Mucosa of stomach (tissue), 1 donor: ENCODE measurements at regions not wholly inside any gene's neighbourhood (a gene's known extent, or its start where the extent isn't known, plus 50 kb on each side); places are given as distances from the start of the nearest gene placed in this dataset.

Source experiments
- H3K27me3 ChIP-seq: one replicate; pipeline ENCODE4 v1.7.0; 2013; ENCODE audit warnings: mild to moderate bottlenecking, low read length; ENCODE audit not compliant: control insufficient read depth, insufficient read depth
- H3K36me3 ChIP-seq: one replicate; pipeline ENCODE4 v1.7.0; 2013; ENCODE audit warnings: low read length; ENCODE audit not compliant: control insufficient read depth, insufficient read depth
- H3K4me1 ChIP-seq: one replicate; pipeline ENCODE4 v1.7.0; 2013; ENCODE audit warnings: mild to moderate bottlenecking, low read length; ENCODE audit not compliant: control insufficient read depth, insufficient read depth
- H3K4me3 ChIP-seq: one replicate; pipeline ENCODE4 v1.7.0; 2013; ENCODE audit warnings: low read length
- H3K9ac ChIP-seq: one replicate; pipeline ENCODE4 v1.7.0; 2013; ENCODE audit warnings: mild to moderate bottlenecking, low read length, moderate library complexity
- H3K9me3 ChIP-seq: one replicate; pipeline ENCODE4 v1.7.0; 2013; ENCODE audit warnings: mild to moderate bottlenecking, low read length, moderate library complexity; ENCODE audit not compliant: control insufficient read depth
- donor health status: Pancreatic carcinoma.

DNA sequence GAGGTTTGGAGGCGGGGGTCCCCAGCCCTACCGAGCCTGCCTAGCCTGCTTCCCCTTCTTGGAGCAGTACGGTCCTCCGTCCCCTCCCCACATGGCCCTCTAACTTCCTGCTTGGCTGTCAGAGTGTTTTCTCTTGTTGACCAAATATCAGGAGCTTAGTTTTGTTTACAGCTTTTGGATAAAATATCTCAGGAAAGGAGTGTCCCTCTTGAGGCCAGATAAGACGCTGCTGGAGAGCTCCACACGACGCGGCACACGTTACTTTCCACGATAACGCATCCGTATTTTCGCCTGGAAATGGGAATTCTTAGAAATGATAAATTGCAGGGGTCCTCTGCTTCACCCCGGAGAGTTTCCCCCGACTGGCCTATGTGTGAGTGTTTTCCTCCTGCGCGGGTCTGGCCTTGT is 182.9 kb downstream of the MAF start:
- H3K9ac ChIP-seq, result no peak overlapping the region

DNA sequence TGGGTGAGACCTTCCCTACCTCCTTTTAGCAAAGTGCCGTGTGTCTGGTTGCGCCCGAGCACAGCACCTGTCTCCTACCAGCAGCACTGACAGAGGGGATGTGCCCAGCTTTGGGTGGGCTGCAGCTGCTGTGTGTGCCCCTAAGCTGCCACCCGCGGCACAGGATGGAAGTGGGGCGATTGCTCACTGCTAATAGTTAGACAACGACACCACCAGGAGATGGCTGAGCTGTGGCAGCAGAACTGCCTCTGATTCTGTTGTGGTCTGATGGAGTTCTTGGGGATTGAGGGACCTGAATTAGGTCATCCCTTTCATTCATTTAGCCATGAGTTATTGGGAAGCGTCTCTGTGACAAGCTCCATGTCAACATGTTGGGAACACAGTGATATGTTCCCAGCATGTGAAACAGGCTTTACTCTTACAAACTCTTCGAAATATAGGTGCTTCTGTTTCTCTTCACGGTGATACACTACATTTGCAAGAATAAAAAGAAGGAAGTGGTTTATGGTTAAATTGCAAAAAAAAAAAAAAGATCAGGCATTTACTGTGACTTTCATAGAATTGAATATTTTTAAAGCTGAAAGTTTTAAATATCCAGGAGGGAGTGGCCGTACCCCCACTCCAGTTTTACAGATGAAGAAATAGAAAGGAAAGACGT is 184.4 kb downstream of the MAF start:
- Histone ChIP-seq H3K9ac (no peak overlapping the region), H3K4me1 (peaks cover 35% of the 10 kb centered on the region)

More for the DNA sequence above, 182.9 kb downstream of the MAF start:
- H3K27me3 ChIP-seq, result no peaks in the 10 kb centered on the region
- H3K4me3 ChIP-seq, result no peak overlapping the region
- no peaks in the 10 kb centered on the region for H3K9me3 ChIP-seq
- H3K4me1 ChIP-seq, result peaks cover 30% of the 10 kb centered on the region
- no peaks in the 10 kb centered on the region for H3K36me3 ChIP-seq

DNA sequence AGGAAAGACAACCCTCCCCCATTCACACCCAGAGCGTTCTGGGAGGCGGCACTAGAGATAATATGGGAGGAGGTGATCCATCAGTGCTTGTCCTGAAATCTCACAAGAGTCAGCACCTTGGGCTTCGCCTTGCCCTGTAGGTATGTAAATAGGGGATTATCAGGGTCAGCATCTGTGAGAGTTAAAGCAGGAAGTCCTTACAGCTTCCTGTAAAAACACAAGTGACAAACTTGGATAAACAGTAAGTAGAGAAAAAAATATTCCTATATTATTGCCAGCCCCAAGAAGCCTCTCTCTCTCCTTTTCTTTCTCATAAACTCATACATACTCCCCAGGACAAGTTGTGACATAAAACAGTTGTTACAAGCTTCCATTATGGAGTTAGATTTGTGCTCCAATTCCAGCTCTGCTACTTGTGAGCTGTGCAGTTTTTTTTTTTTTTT is 187.7 kb downstream of the MAF start:
- no peaks in the 10 kb centered on the region for H3K27me3 ChIP-seq
- no peak overlapping the region for H3K4me3 ChIP-seq
- peaks cover 23% of the 10 kb centered on the region for H3K4me1 ChIP-seq
- H3K9me3 ChIP-seq, result no peaks in the 10 kb centered on the region
- H3K36me3 ChIP-seq, result no peaks in the 10 kb centered on the region
- H3K9ac ChIP-seq, result no peak overlapping the region

More for the DNA sequence above, 184.4 kb downstream of the MAF start:
- H3K36me3 ChIP-seq, result no peaks in the 10 kb centered on the region
- H3K9me3 ChIP-seq, result no peaks in the 10 kb centered on the region
- no peak overlapping the region for H3K4me3 ChIP-seq
- H3K27me3 ChIP-seq, result no peaks in the 10 kb centered on the region

DNA sequence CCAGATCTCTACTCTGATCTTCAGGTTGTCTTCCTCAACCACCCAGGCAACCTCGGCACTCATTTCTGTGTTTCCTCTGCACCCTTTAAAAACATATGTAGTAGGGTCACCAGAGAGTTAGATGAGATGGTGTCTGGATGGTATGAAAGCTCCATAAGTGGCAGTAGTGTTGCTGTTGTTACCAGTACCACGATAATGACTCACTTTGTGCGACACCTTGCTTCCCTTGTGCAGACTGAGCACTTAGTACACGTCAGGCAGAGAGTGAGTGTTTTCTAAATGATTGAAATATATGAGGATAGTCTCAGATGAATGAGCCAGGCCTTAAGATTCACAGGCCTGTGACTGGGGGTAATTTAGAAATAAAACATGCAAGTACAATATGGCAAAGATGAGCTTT is 188.7 kb downstream of the MAF start:
- Histone ChIP-seq H3K4me3 (no peak overlapping the region), H3K4me1 (peaks cover 14% of the 10 kb centered on the region), H3K9me3 (no peaks in the 10 kb centered on the region), H3K27me3 (no peaks in the 10 kb centered on the region), H3K36me3 (no peaks in the 10 kb centered on the region), H3K9ac (no peak overlapping the region)

DNA sequence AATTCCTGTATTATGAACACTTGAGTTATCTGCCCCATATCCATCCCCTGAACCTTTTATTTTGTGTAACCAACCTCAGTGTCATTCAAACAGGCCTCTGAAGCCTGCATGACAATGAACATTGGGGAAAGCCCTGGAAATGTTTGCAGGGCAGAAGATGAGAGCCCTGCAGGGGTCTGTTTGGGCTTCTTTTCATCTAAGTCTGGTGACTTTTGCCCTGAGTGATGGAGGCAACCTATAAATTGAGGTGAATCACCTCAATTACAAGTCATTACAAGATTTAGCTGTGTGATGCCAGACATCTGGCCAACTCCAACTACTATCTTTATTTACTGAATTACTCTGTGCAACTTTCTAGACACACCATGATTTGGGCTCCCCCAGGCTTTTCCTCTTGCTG is 189.2 kb downstream of the MAF start:
- no peaks in the 10 kb centered on the region for H3K36me3 ChIP-seq
- no peak overlapping the region for H3K4me3 ChIP-seq
- peaks cover 14% of the 10 kb centered on the region for H3K4me1 ChIP-seq
- no peak overlapping the region for H3K9ac ChIP-seq
- no peaks in the 10 kb centered on the region for H3K27me3 ChIP-seq
- no peaks in the 10 kb centered on the region for H3K9me3 ChIP-seq

DNA sequence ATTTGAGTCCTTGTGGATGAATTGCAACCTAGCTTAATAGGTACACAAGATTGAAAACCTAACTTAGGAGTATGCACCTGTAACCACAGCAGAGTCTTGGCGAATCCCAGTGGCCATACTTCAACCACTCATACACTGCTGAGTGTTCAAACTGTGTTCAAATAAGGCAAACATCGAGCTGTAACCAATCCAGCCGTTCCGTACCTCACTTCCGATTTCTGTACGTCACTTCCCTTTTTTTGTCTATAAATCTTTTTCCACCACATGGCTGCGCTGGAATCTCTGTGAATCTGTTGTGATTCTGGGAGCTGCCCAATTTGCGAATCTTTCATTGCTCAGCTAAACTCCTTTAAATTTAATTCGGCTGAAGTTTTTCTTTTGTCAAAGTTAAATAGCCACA is 190.6 kb downstream of the MAF start:
- no peak overlapping the region for H3K9ac ChIP-seq
- H3K9me3 ChIP-seq, result no peaks in the 10 kb centered on the region
- H3K4me1 ChIP-seq, result peaks cover 14% of the 10 kb centered on the region
- H3K27me3 ChIP-seq, result no peaks in the 10 kb centered on the region
- no peak overlapping the region for H3K4me3 ChIP-seq
- H3K36me3 ChIP-seq, result no peaks in the 10 kb centered on the region

DNA sequence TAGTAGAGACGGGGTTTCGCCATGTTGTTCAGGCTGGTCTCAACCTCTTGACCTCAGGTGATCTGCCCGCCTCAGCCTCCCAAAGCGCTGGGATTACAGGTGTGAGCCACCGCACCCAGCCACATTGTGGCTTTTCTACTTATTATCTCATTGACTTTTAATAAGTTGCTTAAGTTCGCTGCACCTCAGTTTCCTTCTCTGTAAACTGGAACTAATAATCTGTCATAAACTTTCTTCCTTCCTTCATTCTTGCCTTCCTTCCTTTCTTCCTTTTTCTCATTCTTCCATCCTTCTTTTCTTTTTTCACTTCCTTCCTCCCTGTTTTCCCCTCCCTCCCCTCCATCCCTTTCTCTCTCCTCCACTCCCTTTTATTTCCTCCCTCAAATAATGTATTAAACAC is 192.2 kb downstream of the MAF start:
- H3K9me3 ChIP-seq, result no peaks in the 10 kb centered on the region
- H3K4me1 ChIP-seq, result peaks cover 9% of the 10 kb centered on the region
- H3K4me3 ChIP-seq, result no peak overlapping the region
- H3K36me3 ChIP-seq, result no peaks in the 10 kb centered on the region
- no peak overlapping the region for H3K9ac ChIP-seq
- no peaks in the 10 kb centered on the region for H3K27me3 ChIP-seq

DNA sequence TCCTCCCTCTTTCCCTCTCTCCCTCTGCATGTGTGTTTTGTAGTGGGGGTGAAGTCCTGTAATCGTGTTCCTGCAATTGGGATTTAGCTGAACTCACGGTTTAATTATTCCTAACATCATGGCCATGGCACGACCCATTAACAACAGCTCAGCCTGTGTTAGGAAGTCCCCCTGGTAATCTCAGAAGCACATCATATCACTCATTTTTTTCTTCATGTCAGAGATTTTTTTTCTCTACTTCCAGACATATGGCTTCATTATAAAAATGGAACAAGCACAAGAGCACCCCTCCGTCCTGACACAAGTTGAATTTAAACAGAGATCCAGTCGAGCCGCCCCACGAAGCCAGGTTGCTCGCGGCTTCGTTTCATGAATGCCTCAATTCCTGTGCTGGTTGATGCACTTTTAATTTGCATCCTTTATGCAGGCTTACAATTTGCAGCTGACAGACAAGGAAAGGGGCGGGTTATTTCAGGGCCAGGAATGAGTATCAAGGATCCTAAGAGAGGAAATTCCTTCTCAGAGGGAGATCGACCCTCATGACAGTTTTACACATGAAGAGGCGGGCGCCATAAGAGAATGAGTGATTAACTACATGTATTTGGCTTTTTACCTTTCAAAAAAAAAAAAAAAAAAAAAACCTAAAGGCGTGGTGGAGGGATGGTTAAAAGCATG is 192.9 kb downstream of the MAF start:
- Histone ChIP-seq H3K4me1 (peaks cover 13% of the 10 kb centered on the region), H3K4me3 (no peak overlapping the region), H3K36me3 (no peaks in the 10 kb centered on the region), H3K9ac (no peak overlapping the region), H3K27me3 (no peaks in the 10 kb centered on the region), H3K9me3 (no peaks in the 10 kb centered on the region)

DNA sequence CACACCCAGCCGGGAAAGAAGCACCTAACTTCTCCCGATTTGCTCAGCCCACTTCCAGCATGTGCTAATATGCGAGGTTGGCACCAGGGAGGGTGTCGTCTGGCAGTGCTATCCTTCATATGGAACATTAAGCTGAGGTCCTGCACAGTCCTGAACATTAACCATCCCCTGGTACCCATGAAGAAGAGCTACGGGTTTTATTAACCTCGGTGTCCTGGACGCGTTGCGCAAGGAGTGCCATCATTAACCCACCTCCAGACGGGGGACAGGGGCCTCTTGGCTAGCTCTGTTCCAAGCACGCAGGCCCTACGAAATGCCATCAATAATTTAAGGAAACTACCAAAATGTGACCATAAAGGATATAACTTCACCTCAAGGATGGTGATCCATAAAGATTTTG is 193.5 kb downstream of the MAF start:
- H3K4me3 ChIP-seq, result no peak overlapping the region
- H3K9ac ChIP-seq, result no peak overlapping the region
- peaks cover 14% of the 10 kb centered on the region for H3K4me1 ChIP-seq
- H3K36me3 ChIP-seq, result no peaks in the 10 kb centered on the region
- H3K27me3 ChIP-seq, result no peaks in the 10 kb centered on the region
- H3K9me3 ChIP-seq, result no peaks in the 10 kb centered on the region

DNA sequence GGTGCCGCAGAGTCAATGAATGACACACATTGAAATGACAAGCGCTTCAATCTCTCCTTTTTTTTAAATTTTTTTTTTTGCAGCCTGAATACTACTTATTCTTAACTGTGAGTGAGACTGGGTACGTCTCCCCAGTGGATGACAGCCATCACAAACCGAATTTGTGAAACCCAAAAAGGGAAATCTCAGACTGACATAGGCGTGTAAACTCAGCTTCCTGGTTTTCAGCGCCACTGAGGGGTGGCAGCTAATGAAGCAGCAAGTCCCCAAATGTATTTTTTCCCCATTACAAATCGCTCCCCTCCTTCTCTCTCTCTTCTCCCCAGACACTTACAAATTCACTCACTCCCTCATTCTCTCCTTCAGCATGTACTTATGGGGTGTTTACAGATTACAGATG is 196.0 kb downstream of the MAF start:
- no peak overlapping the region for H3K9ac ChIP-seq
- no peaks in the 10 kb centered on the region for H3K9me3 ChIP-seq
- H3K4me3 ChIP-seq, result no peak overlapping the region
- peaks cover 34% of the 10 kb centered on the region for H3K4me1 ChIP-seq
- H3K27me3 ChIP-seq, result no peaks in the 10 kb centered on the region
- H3K36me3 ChIP-seq, result no peaks in the 10 kb centered on the region

DNA sequence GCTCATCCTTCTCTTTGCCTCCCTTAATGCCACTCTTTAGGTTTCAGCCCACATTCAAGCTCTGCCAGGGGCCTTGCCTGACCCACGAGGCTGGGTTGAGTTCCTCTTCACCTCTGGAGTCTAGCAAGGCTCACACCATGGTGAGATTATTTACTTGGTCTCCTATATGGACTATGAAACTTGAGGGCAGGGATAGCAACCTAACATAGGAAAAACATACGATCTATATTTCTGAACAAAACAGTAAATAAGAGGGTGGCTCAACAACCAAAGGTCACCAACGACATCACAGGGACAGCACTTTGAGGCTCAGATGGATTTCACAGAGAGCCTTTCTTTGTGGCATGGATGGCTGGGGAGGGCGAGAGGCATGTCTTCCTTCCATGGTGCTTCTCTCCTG is 197.0 kb downstream of the MAF start:
- no peak overlapping the region for H3K9ac ChIP-seq
- H3K9me3 ChIP-seq, result no peaks in the 10 kb centered on the region
- no peak overlapping the region for H3K4me3 ChIP-seq
- no peaks in the 10 kb centered on the region for H3K27me3 ChIP-seq
- H3K36me3 ChIP-seq, result no peaks in the 10 kb centered on the region
- peaks cover 34% of the 10 kb centered on the region for H3K4me1 ChIP-seq

DNA sequence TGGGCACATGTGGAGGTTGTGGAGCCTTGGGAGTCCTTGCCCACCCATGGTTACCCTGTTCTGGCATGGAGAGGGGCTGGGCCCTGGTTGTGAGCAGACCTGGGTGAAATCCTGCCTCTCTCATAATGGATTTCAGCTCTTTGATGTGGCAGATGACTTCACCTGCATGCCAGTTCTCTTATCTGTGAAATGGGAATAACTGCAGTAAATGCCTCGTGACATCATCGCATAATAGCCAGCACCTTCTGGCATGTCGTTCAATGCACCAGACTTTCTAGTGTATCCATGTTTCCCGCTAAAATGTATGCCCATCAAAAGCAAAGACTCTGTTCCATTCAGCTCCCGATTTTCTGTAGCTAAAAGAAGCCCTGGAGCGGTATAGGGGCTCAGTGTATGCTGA is 197.6 kb downstream of the MAF start:
- Histone ChIP-seq H3K4me1 (peaks cover 34% of the 10 kb centered on the region), H3K36me3 (no peaks in the 10 kb centered on the region), H3K9ac (no peak overlapping the region), H3K27me3 (no peaks in the 10 kb centered on the region), H3K4me3 (no peak overlapping the region), H3K9me3 (no peaks in the 10 kb centered on the region)
